ENCODE measurements at regions not wholly inside any gene's neighbourhood (a gene's known extent, or its start where the extent isn't known, plus 50 kb on each side); places are given as distances from the start of the nearest gene placed in this dataset.
"Not testable (repeated sequence)": the region's sequence is repeated elsewhere in the genome, so short reads cannot be mapped to it uniquely, and the experiment has no call there.

GRCh38 chr21:26320596-26320995 lies 150.0 kb upstream of the APP start:
- DNase-seq, result no peak

GRCh38 chr21:26307640-26308039 lies 137.1 kb upstream of the APP start:
- no peak for DNase-seq

DNA sequence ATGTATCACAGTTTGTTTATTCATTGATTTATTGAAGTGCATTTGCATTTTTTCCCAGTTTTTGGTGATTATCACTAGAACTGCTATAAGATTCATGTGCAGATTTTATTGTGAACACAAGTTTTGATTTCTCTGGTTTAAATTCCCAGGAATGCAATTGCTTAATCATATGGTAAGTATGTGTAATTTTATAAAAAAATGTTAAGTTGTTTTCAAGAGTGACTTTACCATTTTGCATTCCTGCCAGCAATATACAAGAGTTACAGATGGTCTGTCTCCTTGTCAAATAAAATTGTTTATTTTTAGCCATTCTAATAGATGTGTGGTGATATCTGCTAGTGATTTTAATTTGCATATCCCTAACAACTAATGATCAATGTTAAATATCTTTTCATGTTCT lies 127.3 kb upstream of the APP start:
- DNase-seq, result no peak

DNA sequence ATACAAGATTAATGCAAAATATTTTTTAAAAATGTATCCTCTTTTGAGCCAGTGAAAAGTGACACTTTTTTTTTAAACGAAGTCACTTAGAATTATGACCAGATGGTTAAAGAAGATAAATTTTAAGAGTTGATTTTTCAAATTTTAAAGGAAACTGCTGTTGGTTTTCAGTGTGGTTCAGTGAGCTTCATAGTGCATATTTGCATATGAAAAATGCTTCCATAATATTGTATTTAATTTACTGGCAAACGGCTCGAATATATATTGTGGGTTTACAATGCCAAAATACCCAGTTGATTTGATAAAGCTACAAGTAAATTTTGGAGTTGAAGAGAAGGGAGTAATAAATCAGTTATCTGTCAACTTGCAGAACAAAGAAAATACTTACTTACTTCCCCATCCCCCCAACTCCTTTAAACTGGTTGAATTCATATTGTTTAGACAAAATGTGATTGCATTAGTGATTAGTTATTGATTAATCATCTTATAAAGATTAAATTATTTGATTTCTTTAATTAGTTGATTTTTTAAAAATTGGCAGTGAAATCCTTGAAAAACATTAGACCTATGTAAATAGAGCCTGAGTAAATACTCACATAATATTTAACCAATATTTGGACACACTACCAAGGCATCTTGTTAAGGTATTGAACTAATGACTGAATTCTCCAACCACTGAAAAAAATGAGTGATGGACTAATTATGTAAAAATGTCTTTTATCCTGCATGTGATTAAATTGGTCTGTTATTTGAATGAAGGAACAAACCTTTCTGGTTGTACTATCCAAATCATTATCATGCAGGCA lies 122.8 kb upstream of the APP start:
- no peak for DNase-seq

DNA sequence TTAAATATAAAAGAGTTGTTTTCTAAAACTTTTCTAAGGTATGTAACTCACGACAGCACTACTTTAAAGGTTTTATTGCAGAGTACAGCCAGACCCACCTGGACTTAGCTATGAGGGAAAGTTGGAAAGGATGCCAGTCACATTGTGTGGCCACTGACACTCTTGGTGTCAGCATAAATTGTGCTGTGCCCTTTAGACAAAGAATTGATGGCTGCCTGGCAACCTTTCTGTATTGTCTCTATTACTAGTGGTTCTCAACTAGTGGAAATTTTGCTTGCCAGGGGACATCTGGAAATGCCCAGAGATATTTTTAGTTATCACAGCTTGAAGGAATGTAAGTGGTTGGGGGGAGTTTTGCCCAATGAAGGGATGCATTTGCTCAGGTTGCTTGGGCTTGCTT lies 117.5 kb upstream of the APP start:
- DNase-seq, result no peak

GRCh38 chr21:26284531-26284930 lies 114.0 kb upstream of the APP start:
- no peak for DNase-seq

GRCh38 chr21:26282058-26282457 lies 111.5 kb upstream of the APP start:
- DNase-seq, result no peak

DNA sequence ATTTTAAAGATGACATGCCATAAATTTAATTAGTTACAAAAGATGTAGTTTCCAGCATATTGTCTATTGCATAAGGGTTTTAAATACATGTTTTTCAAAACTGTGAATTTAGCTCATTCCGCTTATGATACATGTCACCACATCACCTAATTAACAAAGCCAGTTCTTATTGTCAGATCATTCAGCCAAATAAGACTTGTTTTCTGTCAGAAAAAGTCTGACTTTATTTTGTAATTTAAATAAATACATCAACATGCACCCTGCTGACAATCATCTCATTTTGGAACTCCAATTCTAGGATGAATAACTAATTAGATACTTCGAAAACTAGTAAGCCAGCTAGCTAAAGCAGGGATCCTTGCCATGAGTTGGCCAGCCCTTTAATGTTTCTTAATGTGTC lies 110.9 kb upstream of the APP start:
- peak; percentile 55 for DNase-seq

GRCh38 chr21:26280775-26281174 lies 110.2 kb upstream of the APP start:
- peak; percentile 100 for DNase-seq

DNA sequence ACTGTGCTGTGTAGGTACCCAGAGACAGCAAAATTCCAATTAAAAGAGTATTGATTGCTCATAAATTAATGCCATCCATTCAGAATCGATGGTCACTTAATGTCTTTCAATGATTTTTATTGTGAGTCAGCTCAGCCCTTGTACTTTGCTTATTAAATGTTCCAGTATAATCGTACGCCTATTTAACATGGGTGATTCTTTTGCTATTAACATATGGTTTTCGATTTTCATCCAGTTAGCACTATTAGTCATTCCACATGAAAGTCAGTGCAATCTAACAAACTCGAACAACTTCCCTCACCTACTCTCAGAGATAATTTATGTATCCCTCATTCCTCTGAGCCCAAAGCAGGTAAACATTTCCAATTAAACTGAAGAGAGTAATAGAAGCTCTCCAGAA lies 109.6 kb upstream of the APP start:
- peak; percentile 81 for DNase-seq

GRCh38 chr21:26275801-26276200 lies 105.2 kb upstream of the APP start:
- DNase-seq, result no peak

GRCh38 chr21:26273686-26274313 lies 103.2 kb upstream of the APP start:
- no peak for DNase-seq

DNA sequence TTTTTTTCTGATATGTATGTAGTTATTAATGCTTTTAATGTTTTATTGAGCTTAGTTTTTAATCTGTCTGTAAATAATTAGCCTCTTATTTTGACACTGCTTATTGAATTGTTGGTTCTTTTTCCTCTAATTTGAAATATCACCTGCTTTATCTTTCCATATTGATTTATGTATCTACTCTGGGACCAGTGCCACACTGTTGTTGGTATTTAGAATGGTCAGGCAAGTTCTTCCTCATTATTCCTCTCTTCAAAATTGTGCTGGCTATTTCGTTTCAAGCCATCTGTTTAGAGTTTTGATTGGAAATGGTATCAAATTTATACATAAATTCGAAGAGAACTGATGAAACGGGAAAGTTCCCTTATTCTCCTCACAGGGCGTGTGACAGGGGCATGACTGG lies 96.8 kb upstream of the APP start:
- no peak for DNase-seq

GRCh38 chr21:26246073-26246472 lies 75.5 kb upstream of the APP start:
- no peak for DNase-seq

DNA sequence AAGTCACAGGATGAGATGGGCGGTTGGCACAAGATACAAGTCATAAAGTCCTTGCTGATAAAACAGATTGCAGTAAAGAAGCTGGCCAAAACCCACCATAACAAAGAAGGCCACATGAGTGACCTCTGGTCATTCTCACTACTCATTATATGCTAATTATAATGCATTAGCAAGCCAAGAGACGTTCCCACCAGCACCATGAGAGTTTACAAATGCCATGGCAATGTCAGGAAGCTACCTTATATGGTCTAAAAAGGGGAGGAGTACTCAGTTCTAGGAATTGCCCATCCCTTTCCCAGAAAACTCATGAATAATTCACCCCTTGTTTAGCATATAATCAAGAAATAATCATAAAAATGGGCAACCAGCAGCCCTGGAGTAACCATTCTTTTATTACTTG lies 74.9 kb upstream of the APP start:
- DNase-seq, result no peak

DNA sequence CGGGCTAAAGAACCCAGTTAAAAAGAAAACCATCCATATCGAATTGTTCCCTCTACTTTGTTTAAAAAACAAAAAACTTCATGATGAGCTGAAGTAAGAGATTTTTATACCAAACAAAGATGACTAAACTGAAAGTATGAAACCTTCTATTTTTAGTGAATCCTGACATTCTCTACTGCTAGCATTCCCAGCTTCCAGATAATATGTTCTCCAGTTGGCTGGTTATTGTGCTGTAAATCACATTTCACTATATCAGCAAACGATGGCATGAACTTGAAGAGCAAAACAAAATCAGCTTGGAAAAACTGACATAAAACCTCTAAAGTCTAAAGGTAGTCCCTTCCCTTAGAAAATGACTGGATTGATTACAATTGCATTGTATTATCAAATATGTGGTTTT lies 68.1 kb upstream of the APP start:
- no peak for DNase-seq

DNA sequence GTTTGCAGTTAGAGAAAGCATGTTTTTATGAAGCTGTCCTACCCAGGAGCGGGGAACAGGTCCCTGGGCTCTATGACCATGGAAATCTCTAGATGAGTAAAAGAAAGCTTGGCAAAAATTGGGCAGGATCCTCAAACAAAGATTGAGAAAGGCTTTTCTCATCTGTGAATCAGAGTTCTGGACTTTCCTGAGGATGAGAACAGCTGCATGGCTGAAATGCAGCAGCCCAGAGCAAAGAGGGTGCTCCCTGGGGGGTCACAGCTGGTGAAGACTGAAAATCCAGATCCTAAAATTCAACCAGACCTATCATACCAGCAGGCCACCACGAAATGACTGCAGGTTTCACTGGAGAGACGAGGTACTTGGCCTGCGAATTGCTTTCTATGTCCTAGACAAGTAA lies 65.7 kb upstream of the APP start:
- no peak for DNase-seq

GRCh38 chr21:26233297-26233696 lies 62.7 kb upstream of the APP start:
- DNase-seq, result not testable (repeated sequence)

DNA sequence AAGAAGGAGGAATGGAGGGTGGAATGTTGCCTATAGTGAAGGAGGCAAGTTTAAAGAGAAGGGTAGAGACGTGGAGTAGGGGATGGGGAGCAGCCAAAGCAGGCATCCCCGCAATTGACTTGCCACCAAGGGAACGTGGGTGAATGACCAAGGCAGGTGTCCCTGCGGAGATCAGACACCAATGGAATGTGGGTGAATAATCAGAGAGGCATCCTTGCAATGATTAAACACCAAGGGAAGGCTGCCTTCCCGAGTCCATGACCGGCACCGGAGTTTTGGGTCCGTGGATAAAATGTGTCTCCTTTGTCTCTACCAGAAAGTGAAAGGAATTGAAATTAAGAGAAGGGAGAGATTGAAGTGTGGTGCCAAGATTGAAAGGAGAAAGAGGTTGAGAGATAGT lies 61.9 kb upstream of the APP start:
- DNase-seq, result not testable (repeated sequence)

DNA sequence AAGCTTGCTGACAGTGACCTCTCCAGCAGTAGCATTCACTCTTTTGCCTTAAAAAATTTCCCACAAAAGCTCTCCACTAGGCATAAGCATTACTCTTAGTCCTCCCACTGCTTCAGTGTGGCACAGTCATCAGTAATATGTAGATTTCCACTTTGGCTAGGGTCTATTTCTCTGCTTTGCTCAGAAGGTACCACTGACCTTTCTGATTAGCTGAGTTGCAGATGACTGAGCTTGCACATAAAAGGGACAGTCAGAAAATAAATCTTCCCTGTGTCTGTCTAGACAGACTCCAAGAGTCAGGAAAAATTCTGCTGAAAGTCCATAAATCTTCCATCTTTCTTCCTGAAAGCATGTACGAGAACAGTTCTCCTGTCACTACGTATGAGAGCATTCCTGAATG lies 56.6 kb upstream of the APP start:
- DNase-seq, result no peak

DNA sequence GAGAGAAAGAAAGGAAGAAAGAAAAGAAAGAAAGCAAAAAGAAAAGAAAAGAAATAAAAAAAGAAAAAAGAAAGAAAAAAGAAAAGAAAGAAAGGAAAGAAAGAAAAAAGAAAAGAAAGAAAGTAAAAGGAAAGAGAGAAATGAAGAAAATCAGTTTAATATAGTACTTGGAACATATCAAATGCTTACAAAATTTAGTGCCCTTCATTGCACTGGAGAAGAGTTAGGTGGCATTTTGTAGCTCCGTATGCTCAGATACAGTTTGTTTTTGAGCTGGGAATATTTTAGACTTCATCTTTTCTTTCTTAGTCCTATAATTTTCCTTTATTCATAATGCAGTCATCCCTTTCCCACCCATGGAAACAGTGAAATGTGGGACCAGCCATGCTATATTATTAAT lies 56.2 kb upstream of the APP start:
- DNase-seq, result no peak

DNA sequence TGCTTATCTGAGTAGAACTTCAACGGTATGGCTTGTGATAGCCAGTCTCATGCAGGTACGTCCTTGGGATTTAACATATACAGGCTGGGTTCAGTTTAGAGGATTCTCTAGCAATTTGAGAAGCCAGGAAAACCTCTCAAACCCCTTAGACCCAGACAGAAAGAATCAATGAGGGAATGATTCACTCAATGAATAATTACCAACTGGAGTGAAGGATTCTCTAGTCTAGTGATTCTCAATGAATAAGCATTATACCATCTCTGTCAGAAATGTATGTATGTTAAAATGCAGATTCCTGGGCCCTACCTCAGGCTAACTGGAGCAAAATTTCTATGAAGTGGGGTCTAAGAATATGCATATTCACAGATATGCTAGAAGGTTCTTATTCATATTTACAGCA lies 54.5 kb upstream of the APP start:
- DNase-seq, result no peak

DNA sequence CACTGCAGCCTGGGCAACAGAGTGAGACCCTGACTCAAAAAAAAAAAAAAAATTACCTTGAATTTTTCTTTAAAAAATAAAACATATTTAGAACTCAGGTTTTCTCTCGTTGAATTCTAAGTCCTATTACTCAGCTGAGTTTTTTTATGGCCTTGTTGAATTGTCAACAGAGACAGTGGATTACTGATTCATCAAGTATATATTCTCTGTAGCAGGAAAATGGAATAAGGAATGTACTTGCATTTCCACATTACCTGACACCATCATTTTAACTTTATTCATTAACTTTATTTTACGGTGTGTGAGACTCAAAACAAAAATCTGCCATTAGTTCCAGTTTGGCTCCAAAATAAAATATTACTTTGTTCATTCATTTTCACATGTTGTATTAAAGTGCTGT lies 53.8 kb upstream of the APP start:
- DNase-seq, result no peak

Measured in NCI-H1694 treated with DMSO at 0.1 percent for 48 hours (cell line).